Thymus (tissue), 11 donors: ENCODE measurements at regions not wholly inside any gene's neighbourhood (a gene's known extent, or its start where the extent isn't known, plus 50 kb on each side); places are given as distances from the start of the nearest gene placed in this dataset.

Source experiments
- DNase-seq, 9 donors: peaks; one replicate each; pipeline ENCODE4 v3.0.0-alpha.2; 2013; ENCODE audit warnings: low spot score in 9 of 9, low read depth in 6 of 9, missing footprints in 1 of 9
- H3K27ac ChIP-seq, 2 donors: one replicate each; pipeline ENCODE4 v1.5.1; 2013; ENCODE audit warnings: control low read depth in 1 of 2, low read depth in 1 of 2, low read length in 1 of 2, mild to moderate bottlenecking in 1 of 2, moderate library complexity in 1 of 2
- H3K27me3 ChIP-seq, 2 donors: one replicate each; pipeline ENCODE4 v1.5.1; 2013; ENCODE audit warnings: low read length in 1 of 2; ENCODE audit not compliant: control insufficient read depth in 2 of 2, insufficient read depth in 1 of 2
- H3K36me3 ChIP-seq, 2 donors: one replicate each; pipeline ENCODE4 v1.5.1; 2013; ENCODE audit warnings: low read length in 1 of 2, mild to moderate bottlenecking in 1 of 2, moderate library complexity in 1 of 2; ENCODE audit not compliant: control insufficient read depth in 2 of 2, insufficient read depth in 2 of 2
- H3K4me1 ChIP-seq, 2 donors: one replicate each; pipeline ENCODE4 v1.5.1; 2013; ENCODE audit warnings: low read length in 2 of 2; ENCODE audit not compliant: control insufficient read depth in 2 of 2, insufficient read depth in 2 of 2
- H3K4me3 ChIP-seq, 2 donors: one replicate each; pipeline ENCODE4 v1.5.1; 2013; ENCODE audit warnings: low read length in 2 of 2, control low read depth in 1 of 2, mild to moderate bottlenecking in 1 of 2
- H3K9me3 ChIP-seq, 2 donors: one replicate each; pipeline ENCODE4 v1.5.1; 2013; ENCODE audit warnings: low read length in 1 of 2, mild to moderate bottlenecking in 1 of 2; ENCODE audit not compliant: control insufficient read depth in 2 of 2, insufficient read depth in 1 of 2
- WGBS: extraction: QIAGEN DNeasy Blood & Tissue Kit; methylation state at CpG from one replicate; pipeline ENCODE4 v1.1.7; 2013; 5-methylcytosine and 5-hydroxymethylcytosine counted together
- donor health status: healthy.

- 95% methylated on average over 30 of the region's 30 CpGs for WGBS
- no peak overlapping the region for H3K4me3 ChIP-seq
- peaks cover 0 to 3% of the 10 kb centered on the region in 2 donors for H3K9me3 ChIP-seq
- DNase-seq, result no peak
- H3K27ac ChIP-seq, result no peak overlapping the region
- H3K4me1 ChIP-seq, result peaks cover 0 to 2% of the 10 kb centered on the region in 2 donors
- H3K27me3 ChIP-seq, result no peaks in the 10 kb centered on the region
- no peaks in the 10 kb centered on the region for H3K36me3 ChIP-seq
These were observed 239.4 kb downstream of the DLL1 start for GRCh38 chr6:170051229-170052172.

- H3K4me1 ChIP-seq, result peaks cover 0 to 2% of the 10 kb centered on the region in 2 donors
- 97% methylated on average over 15 of the region's 15 CpGs for WGBS
These were observed 240.3 kb downstream of the DLL1 start for GRCh38 chr6:170050591-170051041.

GRCh38 chr6:170049641-170050561 is 241.0 kb downstream of the DLL1 start:
- 92% methylated on average over 38 of the region's 38 CpGs for WGBS
- no peak overlapping the region for H3K27ac ChIP-seq
- H3K9me3 ChIP-seq, result peaks cover 0 to 3% of the 10 kb centered on the region in 2 donors
- H3K36me3 ChIP-seq, result no peaks in the 10 kb centered on the region
- H3K4me3 ChIP-seq, result no peak overlapping the region
- H3K4me1 ChIP-seq, result peaks cover 0 to 2% of the 10 kb centered on the region in 2 donors
- H3K27me3 ChIP-seq, result no peaks in the 10 kb centered on the region
- DNase-seq, result peak in 1 of 9 donors; percentile 19

More at GRCh38 chr6:170050591-170051041, 240.3 kb downstream of the DLL1 start:
- Histone ChIP-seq H3K4me3 (no peak overlapping the region), H3K9me3 (peaks cover 0 to 3% of the 10 kb centered on the region in 2 donors), H3K36me3 (no peaks in the 10 kb centered on the region), H3K27me3 (no peaks in the 10 kb centered on the region), H3K27ac (no peak overlapping the region)
- no peak for DNase-seq

DNA sequence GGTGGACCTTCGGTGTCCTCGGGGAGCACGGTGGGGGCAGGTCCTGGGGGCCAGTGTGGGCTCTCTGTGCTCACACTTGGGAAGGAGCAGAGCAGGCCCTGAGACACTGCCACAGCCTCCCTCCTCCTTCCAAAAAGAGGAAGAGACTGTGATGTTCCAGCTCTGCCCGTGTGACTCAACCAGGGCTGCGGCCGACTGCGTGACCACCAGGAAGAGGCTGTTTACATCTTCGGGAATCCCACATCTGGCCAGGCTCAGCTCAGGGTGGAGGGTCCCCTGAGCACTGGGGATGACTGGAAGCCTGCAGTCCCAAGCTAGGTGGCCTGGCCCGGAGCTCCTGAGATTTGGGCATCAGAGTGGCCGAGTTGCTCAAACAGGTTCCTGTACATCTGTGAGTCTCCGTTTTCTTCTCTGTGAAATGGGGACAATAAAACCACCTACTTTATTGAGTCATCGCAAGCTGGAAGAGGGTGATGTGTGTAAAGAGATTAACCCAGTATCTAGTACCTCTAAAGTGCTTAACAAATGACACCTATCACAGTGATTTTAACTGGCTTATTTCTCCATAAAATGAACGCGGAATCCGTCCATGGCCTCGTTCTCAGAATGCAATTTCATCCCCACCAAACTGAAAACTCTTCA is 242.1 kb downstream of the DLL1 start:
- WGBS, result 65% methylated on average over 16 of the region's 16 CpGs
- Histone ChIP-seq H3K4me1 (peaks cover 0 to 2% of the 10 kb centered on the region in 2 donors), H3K9me3 (peaks cover 0 to 3% of the 10 kb centered on the region in 2 donors), H3K27ac (no peak overlapping the region), H3K4me3 (no peak overlapping the region), H3K27me3 (no peaks in the 10 kb centered on the region), H3K36me3 (no peaks in the 10 kb centered on the region)
- DNase-seq, result no peak

GRCh38 chr6:170047823-170048222 is 243.1 kb downstream of the DLL1 start:
- H3K4me3 ChIP-seq, result no peak overlapping the region
- H3K36me3 ChIP-seq, result no peaks in the 10 kb centered on the region
- 97% methylated on average over 6 of the region's 6 CpGs for WGBS
- no peaks in the 10 kb centered on the region for H3K9me3 ChIP-seq
- DNase-seq, result no peak
- no peaks in the 10 kb centered on the region for H3K27me3 ChIP-seq
- no peak overlapping the region for H3K27ac ChIP-seq
- peaks cover 0 to 2% of the 10 kb centered on the region in 2 donors for H3K4me1 ChIP-seq

DNA sequence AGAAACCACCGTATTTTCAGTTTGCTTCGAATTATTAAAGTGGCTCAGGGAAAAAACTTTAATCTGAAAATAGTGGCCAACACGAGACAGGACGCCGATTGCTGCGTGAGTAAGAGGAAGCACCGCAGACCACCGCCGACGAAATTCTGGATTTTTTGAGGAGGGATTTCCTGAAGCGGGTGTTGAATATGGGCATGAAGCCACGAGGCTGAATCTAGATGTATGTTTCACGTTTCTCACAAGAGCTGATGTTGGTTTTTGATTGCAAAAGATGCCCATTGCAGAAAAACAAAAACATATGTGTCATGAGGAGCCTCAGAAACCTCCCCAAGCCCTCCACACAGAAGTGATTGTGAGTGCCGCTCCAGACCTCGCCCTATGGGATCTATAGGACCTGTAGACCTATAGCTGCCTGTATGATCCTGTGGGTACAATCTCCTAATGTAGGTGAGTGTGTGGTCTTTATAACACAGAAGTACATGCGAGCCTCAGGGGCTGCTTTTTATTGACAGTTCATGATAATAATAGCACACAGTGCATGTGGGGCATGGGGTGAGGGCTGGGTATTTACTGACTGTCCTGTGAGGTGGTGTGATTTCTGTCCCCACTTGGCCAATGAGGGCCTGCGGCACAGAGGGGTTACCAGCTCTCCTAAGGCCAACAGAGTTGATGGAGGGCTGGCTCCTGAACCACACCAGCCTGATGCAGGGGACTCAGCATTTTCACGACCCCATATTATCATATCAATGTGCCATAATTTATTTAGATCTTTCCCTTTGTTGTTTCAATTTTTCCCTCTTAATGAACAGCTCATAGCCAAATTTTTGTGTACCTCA is 243.9 kb downstream of the DLL1 start:
- Histone ChIP-seq H3K27me3 (no peaks in the 10 kb centered on the region), H3K9me3 (no peaks in the 10 kb centered on the region), H3K27ac (no peak overlapping the region), H3K36me3 (no peaks in the 10 kb centered on the region), H3K4me3 (no peak overlapping the region), H3K4me1 (peaks cover 0 to 2% of the 10 kb centered on the region in 2 donors)
- WGBS, result 59% methylated on average over 18 of the region's 18 CpGs
- DNase-seq, result no peak

GRCh38 chr6:170045981-170046667 is 244.8 kb downstream of the DLL1 start:
- 89% methylated on average over 33 of the region's 33 CpGs for WGBS
- no peaks in the 10 kb centered on the region for H3K27me3 ChIP-seq
- no peak overlapping the region for H3K27ac ChIP-seq
- H3K4me3 ChIP-seq, result no peak overlapping the region
- H3K9me3 ChIP-seq, result no peaks in the 10 kb centered on the region
- peaks cover 0 to 2% of the 10 kb centered on the region in 2 donors for H3K4me1 ChIP-seq
- no peaks in the 10 kb centered on the region for H3K36me3 ChIP-seq
- DNase-seq, result no peak

- Histone ChIP-seq H3K36me3 (no peaks in the 10 kb centered on the region), H3K4me1 (peaks cover 0 to 2% of the 10 kb centered on the region in 2 donors), H3K27me3 (no peaks in the 10 kb centered on the region), H3K9me3 (no peaks in the 10 kb centered on the region), H3K4me3 (no peak overlapping the region), H3K27ac (no peak overlapping the region)
- 91% methylated on average over 7 of the region's 7 CpGs for WGBS
- no peak for DNase-seq
These were observed 245.3 kb downstream of the DLL1 start for GRCh38 chr6:170045563-170045960.
